Stimulated activated CD8-positive, alpha-beta memory T cell treated with anti-CD3 and anti-CD28 coated beads, Interleukin-12 subunit alpha, Interleukin-12 subunit beta, amount 100 ng/mL, for 4 hours (primary cell): ENCODE measurements at regions not wholly inside any gene's neighbourhood (a gene's known extent, or its start where the extent isn't known, plus 50 kb on each side); places are given as distances from the start of the nearest gene placed in this dataset.
"Not testable (repeated sequence)": the region's sequence is repeated elsewhere in the genome, so short reads cannot be mapped to it uniquely, and the experiment has no call there.

Experiments used
- DNase-seq: peaks from one replicate; pipeline ENCODE4 v3.0.0-alpha.2; 2020; ENCODE audit warnings: low read depth

GRCh38 chrX:40373025-40373424 is 207.7 kb upstream of the ATP6AP2 start:
- no peak for DNase-seq

- DNase-seq = no peak
Measured at GRCh38 chrX:40371376-40371775, 209.4 kb upstream of the ATP6AP2 start.

GRCh38 chrX:40368611-40369061 is 212.1 kb upstream of the ATP6AP2 start:
- DNase-seq = no peak

- no peak for DNase-seq
Measured at GRCh38 chrX:40366661-40367060, 214.1 kb upstream of the ATP6AP2 start.

GRCh38 chrX:40362291-40362690 is 218.5 kb upstream of the ATP6AP2 start:
- DNase-seq = not testable (repeated sequence)

GRCh38 chrX:40360557-40360956 is 220.2 kb upstream of the ATP6AP2 start:
- DNase-seq = no peak

GRCh38 chrX:40359593-40359992 is 221.2 kb upstream of the ATP6AP2 start:
- DNase-seq = no peak

- DNase-seq = no peak
Measured at GRCh38 chrX:40358994-40359393, 221.8 kb upstream of the ATP6AP2 start.

GRCh38 chrX:40349251-40349650 is 231.5 kb upstream of the ATP6AP2 start:
- DNase-seq = no peak

- DNase-seq = no peak
Measured at GRCh38 chrX:40346379-40346778, 234.4 kb upstream of the ATP6AP2 start.

GRCh38 chrX:40343319-40343718 is 237.5 kb upstream of the ATP6AP2 start:
- no peak for DNase-seq

GRCh38 chrX:40340116-40340515 is 240.7 kb upstream of the ATP6AP2 start:
- DNase-seq = no peak

- no peak for DNase-seq
Measured at GRCh38 chrX:40333344-40333743, 235.6 kb upstream of the BCOR start.

- DNase-seq = no peak
Measured at GRCh38 chrX:40331762-40332161, 234.0 kb upstream of the BCOR start.

GRCh38 chrX:40331353-40331752 is 233.6 kb upstream of the BCOR start:
- no peak for DNase-seq

- no peak for DNase-seq
Measured at GRCh38 chrX:40329616-40330015, 231.9 kb upstream of the BCOR start.

- DNase-seq = no peak
Measured at GRCh38 chrX:40327085-40327484, 229.3 kb upstream of the BCOR start.

- no peak for DNase-seq
Measured at GRCh38 chrX:40326186-40326965, 228.6 kb upstream of the BCOR start.

- no peak for DNase-seq
Measured at GRCh38 chrX:40325161-40325560, 227.4 kb upstream of the BCOR start.

- no peak for DNase-seq
Measured at GRCh38 chrX:40323977-40324376, 226.2 kb upstream of the BCOR start.

- no peak for DNase-seq
Measured at GRCh38 chrX:40320819-40321218, 223.1 kb upstream of the BCOR start.

GRCh38 chrX:40318801-40319200 is 221.0 kb upstream of the BCOR start:
- no peak for DNase-seq

GRCh38 chrX:40318076-40318475 is 220.3 kb upstream of the BCOR start:
- no peak for DNase-seq

- DNase-seq = no peak
Measured at GRCh38 chrX:40316502-40316901, 218.7 kb upstream of the BCOR start.
